H1 (cell line): ENCODE measurements at regions not wholly inside any gene's neighbourhood (a gene's known extent, or its start where the extent isn't known, plus 50 kb on each side); places are given as distances from the start of the nearest gene placed in this dataset.

ENCODE experiments used
- EP300 ChIP-seq, 2 experiments: IDR thresholded peaks; 1 replicate in 1 of 2; 2 replicates in 1 of 2; pipeline ENCODE4 v1.6.1; 2011 to 2012; ENCODE audit warnings: low read depth in 2 of 2, low read length in 2 of 2, mild to moderate bottlenecking in 2 of 2, borderline replicate concordance in 1 of 2, inconsistent platforms in 1 of 2, moderate library complexity in 1 of 2
- GTF2F1 ChIP-seq: IDR thresholded peaks from 2 replicates; pipeline ENCODE4 v1.6.1; 2012; ENCODE audit warnings: low read depth, low read length, improper control_type of control experiment, borderline replicate concordance
- MAFK ChIP-seq: IDR thresholded peaks from 2 replicates; pipeline ENCODE4 v1.6.1; 2012; ENCODE audit warnings: low read depth, mild to moderate bottlenecking, improper control_type of control experiment, low read length
- POLR2A ChIP-seq, 2 experiments: IDR thresholded peaks; 1 replicate in 1 of 2; 2 replicates in 1 of 2; pipeline ENCODE4 v1.6.1; 2011; ENCODE audit warnings: low read depth in 2 of 2, low read length in 2 of 2, mild to moderate bottlenecking in 2 of 2; ENCODE audit errors: control extremely low read depth in 1 of 2
- TF ChIP-seq, protein P1 (sequence below), 3 experiments: IDR thresholded peaks; 1 replicate in 2 of 3; 2 replicates in 1 of 3; pipeline versions ENCODE4 v1.5.1 to v1.6.1; 2011; ENCODE audit warnings: low read length in 3 of 3, mild to moderate bottlenecking in 3 of 3, inconsistent platforms in 2 of 3, low read depth in 1 of 3, moderate library complexity in 1 of 3; ENCODE audit not compliant: insufficient read depth in 1 of 3; ENCODE audit errors: control extremely low read depth in 1 of 3

DNA sequence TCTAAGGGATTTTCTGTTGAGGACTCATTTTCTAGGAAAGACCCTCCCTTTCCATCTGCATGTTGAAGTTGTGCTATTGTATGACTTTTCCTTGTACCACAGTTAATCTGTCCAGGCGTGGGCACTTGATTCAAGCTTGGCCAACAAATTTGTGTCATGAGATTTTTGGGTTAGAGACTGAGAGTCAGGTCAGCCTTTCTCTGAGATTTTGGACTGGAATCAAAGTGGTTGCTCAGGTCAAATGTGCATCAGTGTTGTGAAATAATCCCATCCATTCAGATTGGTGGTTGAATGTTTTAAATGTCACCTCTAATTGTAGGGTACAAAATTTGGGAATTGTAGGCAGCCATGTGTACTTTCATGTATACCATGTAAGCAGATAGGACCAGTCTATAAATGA lies 545.2 kb upstream of the IGFBP7 start:
- TF ChIP-seq EP300 (IDR thresholded peaks at IDR 0.05; ENCODE audit: borderline replicate concordance in 1 of 2, low read depth in 2 of 2, low read length in 2 of 2) (no peak), GTF2F1 (no peak), MAFK (no peak), POLR2A (IDR thresholded peaks at IDR 0.05; ENCODE audit: control extremely low read depth in 1 of 2, low read depth in 2 of 2, low read length in 2 of 2) (no peak)
- TF ChIP-seq, protein P1, sequence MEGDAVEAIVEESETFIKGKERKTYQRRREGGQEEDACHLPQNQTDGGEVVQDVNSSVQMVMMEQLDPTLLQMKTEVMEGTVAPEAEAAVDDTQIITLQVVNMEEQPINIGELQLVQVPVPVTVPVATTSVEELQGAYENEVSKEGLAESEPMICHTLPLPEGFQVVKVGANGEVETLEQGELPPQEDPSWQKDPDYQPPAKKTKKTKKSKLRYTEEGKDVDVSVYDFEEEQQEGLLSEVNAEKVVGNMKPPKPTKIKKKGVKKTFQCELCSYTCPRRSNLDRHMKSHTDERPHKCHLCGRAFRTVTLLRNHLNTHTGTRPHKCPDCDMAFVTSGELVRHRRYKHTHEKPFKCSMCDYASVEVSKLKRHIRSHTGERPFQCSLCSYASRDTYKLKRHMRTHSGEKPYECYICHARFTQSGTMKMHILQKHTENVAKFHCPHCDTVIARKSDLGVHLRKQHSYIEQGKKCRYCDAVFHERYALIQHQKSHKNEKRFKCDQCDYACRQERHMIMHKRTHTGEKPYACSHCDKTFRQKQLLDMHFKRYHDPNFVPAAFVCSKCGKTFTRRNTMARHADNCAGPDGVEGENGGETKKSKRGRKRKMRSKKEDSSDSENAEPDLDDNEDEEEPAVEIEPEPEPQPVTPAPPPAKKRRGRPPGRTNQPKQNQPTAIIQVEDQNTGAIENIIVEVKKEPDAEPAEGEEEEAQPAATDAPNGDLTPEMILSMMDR (IDR thresholded peaks at IDR 0.05; ENCODE audit: control extremely low read depth in 1 of 3, insufficient read depth in 1 of 3, low read depth in 1 of 3, low read length in 3 of 3), result no peak
